Kidney glomerular epithelial cell (primary cell): ENCODE measurements at regions not wholly inside any gene's neighbourhood (a gene's known extent, or its start where the extent isn't known, plus 50 kb on each side); places are given as distances from the start of the nearest gene placed in this dataset.
"Not testable (repeated sequence)": the region's sequence is repeated elsewhere in the genome, so short reads cannot be mapped to it uniquely, and the experiment has no call there.

Experiments
- DNase-seq: peaks from one replicate; lab custom pipeline; 2025; lab: John Stamatoyannopoulos, UW

GRCh38 chr10:78096486-78096885 is 62.8 kb downstream of the RPS24 start:
- DNase-seq = not testable (repeated sequence)

DNA sequence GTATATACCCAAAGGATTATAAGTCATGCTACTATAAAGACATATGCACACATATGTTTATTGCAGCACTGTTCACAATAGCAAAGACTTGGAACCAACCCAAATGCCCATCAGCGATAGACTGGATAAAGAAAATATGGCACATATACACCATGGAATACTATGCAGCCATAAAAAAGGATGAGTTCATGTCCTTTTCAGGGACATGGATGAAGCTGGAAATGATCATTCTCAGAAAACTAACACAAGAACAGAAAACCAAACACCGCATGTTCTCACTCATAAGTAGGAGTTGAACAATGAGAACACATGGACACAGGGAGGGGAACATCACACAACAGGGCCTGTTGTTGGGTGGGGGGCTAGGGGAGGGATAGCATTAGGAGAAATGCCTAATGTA is 68.9 kb downstream of the RPS24 start:
- not testable (repeated sequence) for DNase-seq

DNA sequence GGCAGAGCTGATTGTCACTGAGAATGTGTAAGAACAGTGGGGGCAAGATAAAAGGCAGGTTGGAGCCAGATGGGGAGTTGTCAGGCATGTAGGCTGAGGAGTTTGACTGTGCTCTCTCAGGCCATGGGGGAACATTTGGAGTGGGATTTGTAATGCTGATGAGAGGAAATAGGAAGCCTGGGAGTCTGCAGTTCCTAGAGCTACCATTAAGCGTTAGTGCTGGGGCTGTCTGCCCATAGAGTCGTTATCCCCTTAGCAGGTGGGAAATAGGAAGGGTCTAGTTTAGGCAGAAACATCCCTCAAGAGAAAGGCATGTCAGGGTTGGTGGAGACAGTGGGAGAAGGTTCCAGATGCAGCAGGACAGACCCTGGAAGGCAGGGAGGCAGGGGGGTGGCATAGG is 75.5 kb downstream of the RPS24 start:
- DNase-seq = no peak

GRCh38 chr10:78115135-78115853 is 81.6 kb downstream of the RPS24 start:
- no peak for DNase-seq

- no peak for DNase-seq
These were observed 82.7 kb downstream of the RPS24 start for GRCh38 chr10:78116361-78116760.

- no peak for DNase-seq
These were observed 84.9 kb downstream of the RPS24 start for GRCh38 chr10:78118591-78118990.

- no peak for DNase-seq
These were observed 88.1 kb downstream of the RPS24 start for GRCh38 chr10:78121801-78122200.

GRCh38 chr10:78124167-78124566 is 90.5 kb downstream of the RPS24 start:
- no peak for DNase-seq

DNA sequence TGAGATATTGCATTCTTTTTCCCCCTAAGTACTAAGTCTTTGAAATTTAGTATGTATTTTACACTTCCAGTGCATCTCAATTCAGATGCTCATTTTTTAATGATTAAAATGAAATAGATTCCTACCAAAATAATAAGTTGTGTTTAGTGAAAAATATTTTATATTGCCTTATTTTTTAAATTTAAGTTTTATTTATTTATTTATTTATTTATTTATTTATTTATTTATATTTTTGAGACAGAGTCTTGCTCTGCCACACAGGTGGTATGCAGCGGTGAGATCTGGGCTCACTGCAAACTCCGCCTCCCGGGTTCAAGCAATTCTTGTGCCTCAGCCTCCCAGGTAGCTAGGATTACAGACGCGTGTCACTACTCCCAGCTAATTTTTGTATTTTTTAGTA is 95.5 kb downstream of the RPS24 start:
- DNase-seq = no peak

GRCh38 chr10:78130966-78131710 is 97.5 kb downstream of the RPS24 start:
- DNase-seq = no peak

DNA sequence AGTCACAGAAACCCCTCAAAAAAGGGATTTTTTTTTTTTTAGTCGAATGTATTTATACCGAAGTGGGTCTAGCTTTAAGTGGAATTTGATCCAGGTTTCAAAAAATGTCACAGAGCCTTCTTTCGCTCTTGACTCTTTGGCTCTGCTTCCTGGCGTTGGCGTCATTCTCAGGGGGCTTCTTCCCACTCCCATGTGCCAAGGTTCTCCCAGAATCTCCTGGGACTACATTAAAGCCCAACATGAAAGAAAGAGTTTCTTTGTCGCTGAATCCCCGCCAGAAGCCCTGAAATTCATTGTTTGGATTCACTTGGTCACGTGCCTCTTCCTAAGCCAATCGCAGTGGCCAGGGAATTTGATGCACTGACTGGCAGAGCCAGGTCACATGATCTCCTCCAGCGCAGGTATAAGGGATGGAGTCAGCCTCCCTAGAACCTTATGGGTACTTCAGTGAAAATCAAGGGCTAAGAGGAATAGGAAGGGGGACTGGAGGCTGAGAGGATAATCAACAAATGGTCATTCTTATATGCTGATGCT is 101.2 kb downstream of the RPS24 start:
- DNase-seq = no peak

DNA sequence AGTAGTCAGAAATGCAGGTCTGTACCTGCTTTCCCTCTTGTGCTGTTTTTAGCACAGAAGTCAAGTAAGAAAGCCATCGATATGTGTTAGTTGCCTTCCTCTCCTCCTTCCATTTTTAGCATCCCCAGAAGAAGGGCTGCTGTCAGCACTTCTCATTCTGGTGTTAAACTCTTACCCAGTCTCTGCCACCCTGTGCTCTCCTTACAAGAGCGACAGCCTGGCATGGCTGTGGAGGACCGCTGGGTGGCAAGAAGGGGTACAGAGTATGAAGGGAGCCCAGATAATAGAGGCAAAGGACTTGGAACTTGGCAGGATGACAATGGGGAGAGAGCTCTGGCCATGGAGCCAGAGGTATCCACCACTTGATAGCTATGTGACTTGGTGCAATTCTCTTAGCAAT is 103.5 kb downstream of the RPS24 start:
- no peak for DNase-seq

- DNase-seq = no peak
These were observed 105.7 kb downstream of the RPS24 start for GRCh38 chr10:78139341-78139740.

- DNase-seq = no peak
These were observed 106.5 kb downstream of the RPS24 start for GRCh38 chr10:78140066-78140630.

- DNase-seq = no peak
These were observed 109.9 kb downstream of the RPS24 start for GRCh38 chr10:78143576-78143975.

DNA sequence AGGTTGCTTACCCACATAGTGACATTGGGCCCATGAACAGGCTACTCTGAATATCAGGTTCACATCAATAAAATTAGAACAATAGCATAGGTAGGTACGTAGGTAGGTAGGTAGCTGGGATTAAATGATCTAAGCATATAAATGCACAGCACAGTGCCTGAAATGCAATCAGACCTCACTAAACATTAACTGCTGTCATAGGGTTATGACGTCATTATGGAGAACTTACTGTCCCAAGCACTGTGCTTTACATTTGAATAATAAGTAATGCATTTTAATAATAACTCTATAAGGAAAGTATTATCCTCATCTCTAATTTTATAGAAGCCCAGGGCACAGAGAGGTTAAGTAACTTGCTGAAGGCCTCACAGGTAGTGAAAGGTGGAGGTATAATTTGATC is 112.5 kb downstream of the RPS24 start:
- DNase-seq = no peak

GRCh38 chr10:78147202-78147601 is 113.5 kb downstream of the RPS24 start:
- no peak for DNase-seq

DNA sequence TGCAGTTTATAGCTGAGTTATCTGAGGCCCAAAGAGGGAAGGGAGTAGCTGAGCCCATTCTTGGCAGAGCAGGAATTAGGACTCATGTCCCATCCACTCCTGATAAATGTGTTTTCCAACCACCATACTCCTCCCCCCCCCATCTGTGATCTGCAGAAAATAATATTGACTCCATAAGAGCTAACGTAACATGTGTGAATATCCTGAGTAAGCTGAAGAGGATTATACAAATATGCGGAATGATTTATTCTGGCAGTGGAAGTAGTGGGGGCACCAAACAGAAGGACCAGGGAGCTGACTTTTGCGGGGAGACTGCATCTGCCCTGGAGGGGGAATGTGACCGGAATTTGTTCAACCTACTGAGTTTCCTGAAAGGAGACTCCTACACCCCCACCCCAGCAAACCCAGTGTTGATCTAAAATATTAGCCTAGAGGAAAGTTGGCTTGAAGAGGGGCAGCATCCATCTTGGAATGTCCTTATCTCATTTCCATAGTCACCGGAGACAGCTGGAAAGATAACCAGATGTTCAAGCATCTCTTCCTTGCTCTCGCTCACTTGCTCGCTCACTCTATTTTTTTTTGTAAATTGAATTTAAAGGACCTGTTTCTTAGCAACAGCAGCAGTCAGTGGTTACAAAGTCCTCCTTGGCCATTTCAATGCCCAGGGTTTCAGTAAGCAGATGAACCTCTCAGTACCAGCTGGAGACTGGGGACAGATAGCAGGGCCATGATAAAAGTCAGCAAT is 114.7 kb downstream of the RPS24 start:
- DNase-seq = no peak

- peak; percentile 52 for DNase-seq
These were observed 115.4 kb downstream of the RPS24 start for GRCh38 chr10:78148961-78149612.

DNA sequence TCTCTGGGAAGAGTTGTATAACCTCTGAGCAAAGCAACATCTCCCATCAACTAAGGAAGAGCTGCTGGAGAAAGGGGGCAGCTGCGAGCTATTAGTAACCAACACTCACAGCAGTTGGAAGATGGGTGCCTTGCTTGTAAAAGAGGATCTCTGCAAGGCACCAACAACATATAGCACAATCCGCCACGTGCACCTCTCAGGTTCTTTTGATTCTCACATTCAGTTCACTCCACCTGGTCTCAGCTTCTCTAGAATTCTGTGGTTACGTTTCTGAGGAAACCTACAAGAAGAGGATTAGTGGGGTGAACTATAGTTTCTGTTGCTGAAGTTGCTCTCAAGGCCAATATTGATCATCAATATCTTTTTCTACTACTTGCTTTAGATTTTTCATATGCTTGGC is 117.1 kb downstream of the RPS24 start:
- DNase-seq = no peak

DNA sequence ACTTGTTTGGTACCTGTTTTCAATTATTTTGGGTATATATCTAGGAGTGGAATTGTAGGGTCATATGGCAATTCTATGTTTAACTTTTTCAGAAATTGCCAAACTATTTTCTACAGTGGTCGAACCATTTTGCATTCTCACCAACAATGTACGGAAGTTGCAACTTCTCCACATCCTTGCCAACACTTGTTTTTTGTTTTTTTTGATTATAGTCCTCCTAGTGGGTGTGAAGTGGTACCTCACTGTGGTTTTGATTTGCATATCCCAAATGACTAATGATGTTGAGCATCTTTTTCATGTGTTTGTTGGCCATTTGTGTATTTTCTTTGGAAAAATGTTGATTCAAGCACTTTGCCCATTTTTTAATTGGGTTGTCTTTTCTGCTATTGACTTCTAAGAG is 122.1 kb downstream of the RPS24 start:
- no peak for DNase-seq

- no peak for DNase-seq
These were observed 126.9 kb downstream of the RPS24 start for GRCh38 chr10:78160591-78160990.
